ENCODE measurements at regions not wholly inside any gene's neighbourhood (a gene's known extent, or its start where the extent isn't known, plus 50 kb on each side); places are given as distances from the start of the nearest gene placed in this dataset.

GRCh38 chr3:95037927-95038326, 975.1 kb downstream of the NSUN3 start:
- ATAC-seq (no peak), DNase-seq (ENCODE audit: extremely low read depth in 1 of 4, low spot score in 3 of 4) (no peak), FAIRE-seq (no peak)
- Histone ChIP-seq H3K9me3 (replicated peaks; ENCODE audit: control insufficient read depth, insufficient read depth, low read depth, low read length) (no peaks in the 10 kb centered on the region), H3K36me3 (ENCODE audit: control insufficient read depth, insufficient read depth, low read length) (no peaks in the 10 kb centered on the region), H3K27ac (ENCODE audit: extremely low read depth, low read depth, low read length) (no peak overlapping the region), H3K4me3 (no peak overlapping the region), H3K27me3 (ENCODE audit: control insufficient read depth in 2 of 2, insufficient read depth in 2 of 2, low read length in 2 of 2) (no peaks in the 10 kb centered on the region), H3K9me1 (ENCODE audit: control insufficient read depth, insufficient read depth, low read length) (no peaks in the 10 kb centered on the region), H3K4me2 (ENCODE audit: insufficient read depth, low read length) (no peak overlapping the region), H3K79me2 (ENCODE audit: control insufficient read depth, insufficient read depth, low read length) (no peaks in the 10 kb centered on the region), H4K20me1 (replicated peaks; ENCODE audit: control insufficient read depth, insufficient read depth, low read length) (no peaks in the 10 kb centered on the region), H3K4me1 (replicated peaks in 1 of 2; ENCODE audit: control insufficient read depth in 2 of 2, insufficient read depth in 2 of 2, low read length in 2 of 2) (no peaks in the 10 kb centered on the region), H3K9ac (ENCODE audit: insufficient read depth in 1 of 2, low read depth in 2 of 2, low read length in 2 of 2) (no peak overlapping the region), H2AFZ (ENCODE audit: low read depth, low read length) (no peak overlapping the region)
- TF ChIP-seq ZNF184 (CRISPR knock-in tag; IDR thresholded peaks at IDR 0.05) (no peak), HMG20B (CRISPR knock-in tag; IDR thresholded peaks at IDR 0.05) (no peak), ZNF124 (CRISPR knock-in tag; IDR thresholded peaks at IDR 0.05) (no peak), COPS2 (conservative IDR thresholded peaks at IDR 0.05) (no peak), E2F3 (CRISPR knock-in tag; IDR thresholded peaks at IDR 0.05) (no peak), CBX5 (IDR thresholded peaks at IDR 0.05; ENCODE audit: borderline replicate concordance, low read depth) (no peak), U2AF1 (optimal IDR thresholded peaks at IDR 0.05; ENCODE audit: low read depth, low read length) (no peak), FOXO4 (CRISPR knock-in tag; IDR thresholded peaks at IDR 0.05) (no peak), ZNF75A (CRISPR knock-in tag; IDR thresholded peaks at IDR 0.05) (no peak), TARDBP (IDR thresholded peaks at IDR 0.05) (no peak), DDX20 (tag; IDR thresholded peaks at IDR 0.05; ENCODE audit: low read depth) (no peak), MYC (IDR thresholded peaks at IDR 0.05; ENCODE audit: low read depth, low read length) (no peak), MYC (CRISPR knock-in tag; IDR thresholded peaks at IDR 0.05; ENCODE audit: borderline replicate concordance, low read depth) (no peak), ELF4 (CRISPR knock-in tag; IDR thresholded peaks at IDR 0.05) (no peak), NR2C1 (IDR thresholded peaks at IDR 0.05) (no peak), NR2C1 (tag; IDR thresholded peaks at IDR 0.05) (no peak)
- TF ChIP-seq, protein P1, sequence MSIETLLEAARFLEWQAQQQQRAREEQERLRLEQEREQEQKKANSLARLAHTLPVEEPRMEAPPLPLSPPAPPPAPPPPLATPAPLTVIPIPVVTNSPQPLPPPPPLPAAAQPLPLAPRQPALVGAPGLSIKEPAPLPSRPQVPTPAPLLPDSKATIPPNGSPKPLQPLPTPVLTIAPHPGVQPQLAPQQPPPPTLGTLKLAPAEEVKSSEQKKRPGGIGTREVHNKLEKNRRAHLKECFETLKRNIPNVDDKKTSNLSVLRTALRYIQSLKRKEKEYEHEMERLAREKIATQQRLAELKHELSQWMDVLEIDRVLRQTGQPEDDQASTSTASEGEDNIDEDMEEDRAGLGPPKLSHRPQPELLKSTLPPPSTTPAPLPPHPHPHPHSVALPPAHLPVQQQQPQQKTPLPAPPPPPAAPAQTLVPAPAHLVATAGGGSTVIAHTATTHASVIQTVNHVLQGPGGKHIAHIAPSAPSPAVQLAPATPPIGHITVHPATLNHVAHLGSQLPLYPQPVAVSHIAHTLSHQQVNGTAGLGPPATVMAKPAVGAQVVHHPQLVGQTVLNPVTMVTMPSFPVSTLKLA (conservative IDR thresholded peaks at IDR 0.05): no peak
- CTCF ChIA-PET (ENCODE audit: low intra/inter-chr PET ratio): no interaction called here
- intact Hi-C loops (cut with micrococcal nuclease): no loop called here
- in situ Hi-C loops (cut with MboI): no loop called here
- no TSS peak for BruUV-seq (replicated peaks)
- 38% methylated on average over 3 of the region's 3 CpGs for WGBS (ENCODE audit: insufficient coverage, low coverage, missing lambda C conversion rate)
- POLR2A ChIA-PET: no interaction called here

Data from K562 (cell line).